DOHH2 (cell line): ENCODE measurements at regions not wholly inside any gene's neighbourhood (a gene's known extent, or its start where the extent isn't known, plus 50 kb on each side); places are given as distances from the start of the nearest gene placed in this dataset.
"Not testable (repeated sequence)": the region's sequence is repeated elsewhere in the genome, so short reads cannot be mapped to it uniquely, and the experiment has no call there.

ENCODE experiments used
- H3F3A ChIP-seq: fragments of 200-600 bp; sonication (generic), shearing (Covaris generic); 2 replicates; pipeline ENCODE4 v1.6.0; 2016; ENCODE audit warnings: antibody characterized with exemption, mild to moderate bottlenecking; ENCODE audit not compliant: control insufficient read depth, insufficient read depth
- H3K27ac ChIP-seq: fragments of 200-600 bp; sonication (generic); 2 replicates; pipeline ENCODE4 v1.5.1; 2014; ENCODE audit warnings: low read depth, mild to moderate bottlenecking, low read length, moderate library complexity
- H3K27me3 ChIP-seq: fragments of 200-600 bp; sonication (generic); 2 replicates; pipeline ENCODE4 v1.6.1; 2014; ENCODE audit warnings: mild to moderate bottlenecking, low read length, mixed read lengths; ENCODE audit not compliant: control insufficient read depth
- H3K36me3 ChIP-seq: fragments of 200-600 bp; sonication (generic); 2 replicates; pipeline ENCODE4 v1.6.1; 2014; ENCODE audit warnings: mild to moderate bottlenecking, low read length, moderate library complexity, mixed read lengths; ENCODE audit not compliant: control insufficient read depth
- H3K4me1 ChIP-seq: fragments of 200-600 bp; sonication (generic); 2 replicates; pipeline ENCODE4 v1.6.1; 2014; ENCODE audit warnings: mild to moderate bottlenecking, low read length, mixed read lengths; ENCODE audit not compliant: control insufficient read depth
- H3K4me2 ChIP-seq: fragments of 200-600 bp; sonication (generic); 2 replicates; pipeline ENCODE4 v1.6.0; 2014; ENCODE audit warnings: mild to moderate bottlenecking, low read length, moderate library complexity
- H3K4me3 ChIP-seq: fragments of 200-600 bp; sonication (generic); 2 replicates; pipeline ENCODE4 v1.5.1; 2014; ENCODE audit warnings: mild to moderate bottlenecking, low read length, mixed read lengths
- H3K79me2 ChIP-seq: fragments of 200-600 bp; sonication (generic); 2 replicates; pipeline ENCODE4 v1.6.1; 2014; ENCODE audit warnings: mild to moderate bottlenecking, low read length, mixed read lengths; ENCODE audit not compliant: control insufficient read depth
- H3K9me2 ChIP-seq: fragments of 200-600 bp; sonication (generic); replicated peaks from 2 replicates; pipeline ENCODE4 v1.6.1; 2014; ENCODE audit warnings: mild to moderate bottlenecking, low read length, mixed read lengths; ENCODE audit not compliant: control insufficient read depth
- H3K9me3 ChIP-seq: fragments of 200-600 bp; sonication (generic); 2 replicates; pipeline ENCODE4 v1.6.1; 2014; ENCODE audit warnings: antibody characterized with exemption, low read length, mixed read lengths; ENCODE audit not compliant: control insufficient read depth, insufficient read depth
- H4K20me1 ChIP-seq: fragments of 200-600 bp; sonication (generic); 2 replicates; pipeline ENCODE4 v1.6.0; 2014; ENCODE audit warnings: low read depth, mild to moderate bottlenecking, antibody characterized with exemption, low read length, moderate library complexity; ENCODE audit not compliant: control insufficient read depth, insufficient read depth
- EZH2phosphoT487 ChIP-seq: fragments of 200-600 bp; sonication (generic); IDR thresholded peaks from 2 replicates; pipeline ENCODE4 v1.6.1; 2017; ENCODE audit warnings: borderline replicate concordance, mild to moderate bottlenecking, antibody characterized with exemption, low read length, moderate library complexity, mixed read lengths
- TF ChIP-seq, protein P1 (sequence below): fragments of 200-600 bp; sonication (generic); IDR thresholded peaks from one replicate; pipeline ENCODE4 v1.5.1; 2014; ENCODE audit warnings: antibody characterized with exemption, mild to moderate bottlenecking, low read depth, low read length; ENCODE audit not compliant: poor library complexity, severe bottlenecking

DNA sequence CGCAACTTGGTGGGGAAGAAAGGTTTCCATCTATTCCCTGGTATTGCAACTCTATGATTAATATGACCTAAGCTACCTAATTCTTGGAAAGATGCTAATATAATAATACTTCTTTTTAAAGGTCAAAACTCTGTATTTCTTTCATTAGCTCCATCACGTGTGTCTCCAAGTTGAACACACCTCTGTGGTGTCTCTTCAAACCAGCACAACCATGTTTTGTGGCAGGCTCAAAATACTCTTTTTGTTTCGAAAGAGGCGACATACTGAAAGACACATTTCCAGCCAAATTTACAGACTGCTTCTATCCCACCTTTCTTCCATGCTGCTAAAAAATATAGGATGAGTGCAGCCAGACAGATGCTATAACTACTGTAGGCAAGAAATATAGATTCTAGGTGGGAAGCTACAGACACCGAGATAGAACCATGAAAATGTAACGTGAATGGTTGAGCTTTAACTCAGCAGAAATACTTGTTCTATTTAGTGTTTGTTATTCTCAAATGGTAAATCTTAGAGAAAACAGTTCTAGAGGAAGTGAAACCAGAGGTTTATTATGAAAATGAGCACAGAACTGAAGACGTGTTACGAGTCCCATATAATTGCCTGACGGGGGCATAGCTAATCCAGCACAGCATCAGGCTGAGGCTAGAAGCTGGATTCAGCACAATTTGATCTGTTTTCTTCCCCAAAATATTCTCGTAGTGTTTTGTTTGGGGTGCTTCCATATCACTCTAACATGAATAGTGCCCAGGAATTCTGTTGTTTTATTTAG is 991.5 kb upstream of the FANCL start:
- H4K20me1 ChIP-seq = no peaks in the 10 kb centered on the region
- no peaks in the 10 kb centered on the region for H3K36me3 ChIP-seq
- peaks cover 10% of the 10 kb centered on the region for H3K4me1 ChIP-seq
- no peaks in the 10 kb centered on the region for H3F3A ChIP-seq
- no peak for TF ChIP-seq EZH2phosphoT487
- TF ChIP-seq, protein P1, sequence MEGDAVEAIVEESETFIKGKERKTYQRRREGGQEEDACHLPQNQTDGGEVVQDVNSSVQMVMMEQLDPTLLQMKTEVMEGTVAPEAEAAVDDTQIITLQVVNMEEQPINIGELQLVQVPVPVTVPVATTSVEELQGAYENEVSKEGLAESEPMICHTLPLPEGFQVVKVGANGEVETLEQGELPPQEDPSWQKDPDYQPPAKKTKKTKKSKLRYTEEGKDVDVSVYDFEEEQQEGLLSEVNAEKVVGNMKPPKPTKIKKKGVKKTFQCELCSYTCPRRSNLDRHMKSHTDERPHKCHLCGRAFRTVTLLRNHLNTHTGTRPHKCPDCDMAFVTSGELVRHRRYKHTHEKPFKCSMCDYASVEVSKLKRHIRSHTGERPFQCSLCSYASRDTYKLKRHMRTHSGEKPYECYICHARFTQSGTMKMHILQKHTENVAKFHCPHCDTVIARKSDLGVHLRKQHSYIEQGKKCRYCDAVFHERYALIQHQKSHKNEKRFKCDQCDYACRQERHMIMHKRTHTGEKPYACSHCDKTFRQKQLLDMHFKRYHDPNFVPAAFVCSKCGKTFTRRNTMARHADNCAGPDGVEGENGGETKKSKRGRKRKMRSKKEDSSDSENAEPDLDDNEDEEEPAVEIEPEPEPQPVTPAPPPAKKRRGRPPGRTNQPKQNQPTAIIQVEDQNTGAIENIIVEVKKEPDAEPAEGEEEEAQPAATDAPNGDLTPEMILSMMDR = no peak
- H3K9me3 ChIP-seq = no peaks in the 10 kb centered on the region
- no peaks in the 10 kb centered on the region for H3K9me2 ChIP-seq
- H3K4me2 ChIP-seq = peak overlapping the region; percentile 38
- no peaks in the 10 kb centered on the region for H3K27me3 ChIP-seq
- H3K4me3 ChIP-seq = no peak overlapping the region
- H3K27ac ChIP-seq = no peak overlapping the region
- H3K79me2 ChIP-seq = no peaks in the 10 kb centered on the region

DNA sequence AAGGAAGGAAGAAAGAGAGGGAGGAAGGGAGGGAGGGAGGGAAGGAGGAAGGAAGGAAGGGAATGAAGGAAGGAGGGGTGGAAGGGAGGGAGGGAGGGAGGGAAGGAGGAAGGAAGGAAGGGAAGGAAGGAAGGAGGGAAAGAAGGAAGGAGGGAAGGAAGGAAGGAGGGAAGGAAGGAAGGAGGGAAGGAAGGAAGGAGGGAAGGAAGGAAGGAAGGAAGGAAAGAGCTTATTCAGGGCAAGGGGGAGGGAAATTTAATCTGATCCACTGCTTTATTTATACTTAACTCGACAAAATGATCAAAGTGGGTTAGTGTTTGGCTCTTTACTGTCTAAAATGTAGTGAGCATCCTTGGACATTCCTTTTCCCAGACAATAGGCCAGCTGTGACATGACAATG is 985.2 kb upstream of the FANCL start:
- H3K4me1 ChIP-seq, H3K9me3 ChIP-seq, H3K27me3 ChIP-seq, H3K4me3 ChIP-seq, H3K79me2 ChIP-seq, H3F3A ChIP-seq, H4K20me1 ChIP-seq, H3K9me2 ChIP-seq, H3K27ac ChIP-seq, H3K4me2 ChIP-seq, H3K36me3 ChIP-seq: not testable (repeated sequence)

DNA sequence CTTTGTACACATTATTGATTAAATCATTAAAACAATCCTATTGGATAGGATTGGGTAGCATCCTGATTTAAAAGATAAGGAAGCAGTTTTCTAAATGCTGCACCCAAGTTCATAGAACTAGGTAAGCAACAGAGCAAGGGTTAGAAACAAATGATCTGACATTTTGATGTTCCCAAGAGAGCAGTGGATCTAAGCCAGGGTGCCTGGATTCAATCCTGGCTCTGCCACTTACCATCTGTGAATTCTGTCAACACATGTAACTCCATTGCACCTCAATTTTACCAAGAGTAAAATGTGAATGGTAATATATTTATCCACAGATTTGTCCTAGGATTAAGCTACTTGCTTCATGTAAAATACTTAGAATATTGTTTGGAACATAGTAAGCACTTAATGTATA is 982.6 kb upstream of the FANCL start:
- no peak overlapping the region for H3K4me3 ChIP-seq
- no peaks in the 10 kb centered on the region for H3F3A ChIP-seq
- H3K9me3 ChIP-seq = no peaks in the 10 kb centered on the region
- TF ChIP-seq, protein P1 = no peak
- no peak overlapping the region for H3K4me2 ChIP-seq
- H3K27me3 ChIP-seq = no peaks in the 10 kb centered on the region
- H3K79me2 ChIP-seq = no peaks in the 10 kb centered on the region
- no peaks in the 10 kb centered on the region for H3K4me1 ChIP-seq
- no peak overlapping the region for H3K27ac ChIP-seq
- no peaks in the 10 kb centered on the region for H4K20me1 ChIP-seq
- H3K36me3 ChIP-seq = no peaks in the 10 kb centered on the region
- no peaks in the 10 kb centered on the region for H3K9me2 ChIP-seq

DNA sequence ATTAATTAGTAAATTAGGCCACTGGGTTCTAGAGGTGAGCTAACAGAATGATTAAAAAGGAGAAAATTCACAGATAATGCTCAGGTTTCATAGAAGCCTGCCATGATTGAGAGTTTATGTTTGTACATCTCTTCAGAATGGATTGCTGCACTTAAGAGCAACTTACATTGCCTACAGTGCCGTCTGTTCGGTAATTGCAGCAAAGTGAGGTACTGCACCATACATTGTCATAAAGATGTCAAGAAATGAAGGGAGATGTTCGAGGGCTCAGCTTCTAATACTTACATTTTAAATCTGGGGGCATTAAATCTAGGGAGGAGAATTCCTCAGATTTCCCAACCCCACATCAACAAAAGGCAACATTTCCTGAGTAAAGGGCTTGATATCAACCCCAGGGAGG is 976.2 kb upstream of the FANCL start:
- H4K20me1 ChIP-seq = no peaks in the 10 kb centered on the region
- no peaks in the 10 kb centered on the region for H3K9me2 ChIP-seq
- H3K4me2 ChIP-seq = no peak overlapping the region
- TF ChIP-seq, protein P1 = no peak
- no peak for TF ChIP-seq EZH2phosphoT487
- H3F3A ChIP-seq = no peaks in the 10 kb centered on the region
- H3K9me3 ChIP-seq = no peaks in the 10 kb centered on the region
- H3K27ac ChIP-seq = no peak overlapping the region
- H3K4me3 ChIP-seq = no peak overlapping the region
- H3K36me3 ChIP-seq = no peaks in the 10 kb centered on the region
- no peaks in the 10 kb centered on the region for H3K79me2 ChIP-seq
- no peaks in the 10 kb centered on the region for H3K27me3 ChIP-seq
- H3K4me1 ChIP-seq = no peaks in the 10 kb centered on the region
